K562 (cell line): ENCODE measurements at regions not wholly inside any gene's neighbourhood (a gene's known extent, or its start where the extent isn't known, plus 50 kb on each side); places are given as distances from the start of the nearest gene placed in this dataset.
"Not testable (repeated sequence)": the region's sequence is repeated elsewhere in the genome, so short reads cannot be mapped to it uniquely, and the experiment has no call there.

Source experiments
- ATAC-seq: fragments of 200-7000 bp; cut with Tn5 transposase; 3 replicates; pipeline ENCODE4 v1.9.1; 2020; ENCODE audit warnings: moderate library complexity
- BruUV-seq: library from RNA; stranded (reverse); fragments of 400-500 nt; replicated peaks from 2 replicates; lab custom pipeline; 2021; lab: Mats Ljungman, UMichigan
- CTCF ChIA-PET: fragments of 300-600 bp; formaldehyde crosslinking; extraction: SDS; loops from one replicate; lab custom pipeline; 2021; ENCODE audit warnings: low intra/inter-chr PET ratio; lab: Yijun Ruan, JAX
- POLR2A ChIA-PET: fragments of 300-600, 350-650 bp; sonication (Branson Sonifier 250); formaldehyde crosslinking; extraction: SDS; loops from one replicate; lab custom pipeline; 2021; ENCODE audit warnings: antibody characterized with exemption, inconsistent platforms; lab: Yijun Ruan, JAX
- DNase-seq, 4 experiments: peaks; one replicate each; pipeline versions ENCODE4 v3.0.0 to v3.0.0-alpha.2; 2011 to 2018; ENCODE audit warnings: low spot score in 3 of 4, mixed read lengths in 3 of 4; ENCODE audit errors: extremely low read depth in 1 of 4
- FAIRE-seq: peaks from 2 replicates; lab custom pipeline; 2011; peaks lifted over from hg19 to GRCh38; lab: Jason Lieb, UNC
- H2AFZ ChIP-seq: 2 replicates; pipeline ENCODE4 v1.6.0; 2011; ENCODE audit warnings: low read depth, low read length, control low read depth, inconsistent platforms
- H3K27ac ChIP-seq: fragments of 200-600 bp; 3 replicates; pipeline ENCODE4 v1.8.0; 2011; ENCODE audit warnings: low read depth, mild to moderate bottlenecking, control low read depth, inconsistent platforms, low read length, moderate library complexity, mixed read lengths; ENCODE audit errors: extremely low read depth
- H3K27me3 ChIP-seq, 2 experiments: fragments of 300-600 bp in 1 of 2; 2 replicates in 1 of 2; 3 replicates in 1 of 2; pipeline versions ENCODE4 v1.6.0 to v1.8.0; 2011; ENCODE audit warnings: inconsistent platforms in 2 of 2, low read length in 2 of 2, mild to moderate bottlenecking in 1 of 2, mixed read lengths in 1 of 2, moderate library complexity in 1 of 2; ENCODE audit not compliant: control insufficient read depth in 2 of 2, insufficient read depth in 2 of 2
- H3K36me3 ChIP-seq: fragments of 300-600 bp; 3 replicates; pipeline ENCODE4 v1.8.0; 2011; ENCODE audit warnings: mild to moderate bottlenecking, low read length, inconsistent platforms; ENCODE audit not compliant: control insufficient read depth, insufficient read depth
- H3K4me1 ChIP-seq, 2 experiments: fragments of 200-600 bp in 1 of 2; replicated peaks in 1 of 2; 2 replicates in 1 of 2; 3 replicates in 1 of 2; pipeline versions ENCODE4 v1.5.1 to v1.8.0; 2011; ENCODE audit warnings: inconsistent platforms in 2 of 2, low read length in 2 of 2, mild to moderate bottlenecking in 1 of 2, mixed read lengths in 1 of 2, moderate library complexity in 1 of 2; ENCODE audit not compliant: control insufficient read depth in 2 of 2, insufficient read depth in 2 of 2
- H3K4me2 ChIP-seq: 2 replicates; pipeline ENCODE4 v1.6.1; 2011; ENCODE audit warnings: low read length, control low read depth, inconsistent platforms, mixed read lengths; ENCODE audit not compliant: insufficient read depth
- H3K4me3 ChIP-seq: fragments of 200-600 bp; sonication (generic), shearing (Covaris generic); 2 replicates; pipeline ENCODE4 v1.5.1; 2016; ENCODE audit warnings: control low read depth, inconsistent platforms
- H3K79me2 ChIP-seq: fragments of 200-600 bp; 3 replicates; pipeline ENCODE4 v1.8.0; 2011; ENCODE audit warnings: low read length, inconsistent platforms; ENCODE audit not compliant: control insufficient read depth, insufficient read depth
- H3K9ac ChIP-seq, 2 experiments: 2 replicates each; pipeline versions ENCODE4 v1.6.0 to v1.6.1; 2011; ENCODE audit warnings: low read depth in 2 of 2, low read length in 2 of 2, control low read depth in 1 of 2, inconsistent platforms in 1 of 2, mild to moderate bottlenecking in 1 of 2, mixed read lengths in 1 of 2; ENCODE audit not compliant: insufficient read depth in 1 of 2
- H3K9me1 ChIP-seq: one replicate; pipeline ENCODE4 v1.6.0; 2011; ENCODE audit warnings: inconsistent platforms, mild to moderate bottlenecking, low read length, moderate library complexity; ENCODE audit not compliant: control insufficient read depth, insufficient read depth
- H3K9me3 ChIP-seq: replicated peaks from 2 replicates; pipeline ENCODE4 v1.5.1; 2011; ENCODE audit warnings: low read depth, low read length, inconsistent platforms; ENCODE audit not compliant: control insufficient read depth, insufficient read depth
- H4K20me1 ChIP-seq: replicated peaks from 2 replicates; pipeline ENCODE4 v1.6.1; 2011; ENCODE audit warnings: low read length, inconsistent platforms, mixed read lengths; ENCODE audit not compliant: control insufficient read depth, insufficient read depth
- in situ Hi-C: fragments of 300-500 bp; cut with MboI; formaldehyde crosslinking; loops from 4 replicates; pipeline ENCODE4 v1.15.0; 2018; ENCODE audit warnings: inconsistent platforms, mixed read lengths
- intact Hi-C: fragments of 100-400 bp; cut with micrococcal nuclease; formaldehyde crosslinking; loops from 2 replicates; pipeline ENCODE4 v1.14.2; 2022
- TF ChIP-seq, protein P1 (sequence below): fragments of 450-650 bp; IDR thresholded peaks from 2 replicates; pipeline ENCODE4 v1.6.1; 2017; ENCODE audit warnings: antibody characterized with exemption, mild to moderate bottlenecking
- TF ChIP-seq, protein P2 (sequence below): IDR thresholded peaks from 2 replicates; pipeline ENCODE4 v1.6.1; 2011; ENCODE audit warnings: borderline replicate concordance, low read depth, mild to moderate bottlenecking, moderate library complexity, low read length; ENCODE audit not compliant: insufficient read depth, poor library complexity, severe bottlenecking

DNA sequence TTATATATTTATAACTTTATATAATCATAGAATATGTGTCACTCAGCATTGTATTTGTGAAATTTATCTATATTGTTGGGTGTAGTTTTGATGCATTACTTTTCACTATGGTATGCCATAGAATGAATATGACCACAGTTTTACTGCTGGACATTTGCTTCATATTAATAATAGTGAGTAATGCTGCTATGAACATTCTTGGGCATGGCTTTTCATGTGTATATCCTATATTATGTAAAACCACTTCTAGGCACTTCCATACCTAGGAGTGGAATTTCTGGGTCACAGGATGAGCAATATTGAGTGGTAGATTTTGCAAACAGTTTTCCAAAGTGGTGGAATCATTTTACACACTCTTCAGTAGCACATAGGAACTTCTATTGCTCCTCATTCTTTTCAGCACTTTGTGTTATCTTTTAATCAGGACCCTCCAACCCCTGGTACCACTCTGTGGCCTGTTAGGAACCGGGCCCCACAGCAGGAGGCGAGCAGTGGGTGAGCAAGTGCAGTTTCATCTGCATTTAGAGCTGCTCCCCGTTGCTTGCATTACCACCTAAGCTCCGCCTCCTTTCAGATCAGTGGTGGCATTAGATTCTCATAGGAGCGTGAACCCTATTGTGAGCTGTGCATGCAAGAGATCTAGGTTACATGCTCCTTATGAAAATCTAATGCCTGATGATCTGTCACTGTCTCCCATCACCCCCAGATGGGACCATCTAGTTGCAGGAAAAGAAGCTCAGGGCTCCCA is 56.0 kb upstream of the CNIH3 start (continued):
- TF ChIP-seq, protein P1, sequence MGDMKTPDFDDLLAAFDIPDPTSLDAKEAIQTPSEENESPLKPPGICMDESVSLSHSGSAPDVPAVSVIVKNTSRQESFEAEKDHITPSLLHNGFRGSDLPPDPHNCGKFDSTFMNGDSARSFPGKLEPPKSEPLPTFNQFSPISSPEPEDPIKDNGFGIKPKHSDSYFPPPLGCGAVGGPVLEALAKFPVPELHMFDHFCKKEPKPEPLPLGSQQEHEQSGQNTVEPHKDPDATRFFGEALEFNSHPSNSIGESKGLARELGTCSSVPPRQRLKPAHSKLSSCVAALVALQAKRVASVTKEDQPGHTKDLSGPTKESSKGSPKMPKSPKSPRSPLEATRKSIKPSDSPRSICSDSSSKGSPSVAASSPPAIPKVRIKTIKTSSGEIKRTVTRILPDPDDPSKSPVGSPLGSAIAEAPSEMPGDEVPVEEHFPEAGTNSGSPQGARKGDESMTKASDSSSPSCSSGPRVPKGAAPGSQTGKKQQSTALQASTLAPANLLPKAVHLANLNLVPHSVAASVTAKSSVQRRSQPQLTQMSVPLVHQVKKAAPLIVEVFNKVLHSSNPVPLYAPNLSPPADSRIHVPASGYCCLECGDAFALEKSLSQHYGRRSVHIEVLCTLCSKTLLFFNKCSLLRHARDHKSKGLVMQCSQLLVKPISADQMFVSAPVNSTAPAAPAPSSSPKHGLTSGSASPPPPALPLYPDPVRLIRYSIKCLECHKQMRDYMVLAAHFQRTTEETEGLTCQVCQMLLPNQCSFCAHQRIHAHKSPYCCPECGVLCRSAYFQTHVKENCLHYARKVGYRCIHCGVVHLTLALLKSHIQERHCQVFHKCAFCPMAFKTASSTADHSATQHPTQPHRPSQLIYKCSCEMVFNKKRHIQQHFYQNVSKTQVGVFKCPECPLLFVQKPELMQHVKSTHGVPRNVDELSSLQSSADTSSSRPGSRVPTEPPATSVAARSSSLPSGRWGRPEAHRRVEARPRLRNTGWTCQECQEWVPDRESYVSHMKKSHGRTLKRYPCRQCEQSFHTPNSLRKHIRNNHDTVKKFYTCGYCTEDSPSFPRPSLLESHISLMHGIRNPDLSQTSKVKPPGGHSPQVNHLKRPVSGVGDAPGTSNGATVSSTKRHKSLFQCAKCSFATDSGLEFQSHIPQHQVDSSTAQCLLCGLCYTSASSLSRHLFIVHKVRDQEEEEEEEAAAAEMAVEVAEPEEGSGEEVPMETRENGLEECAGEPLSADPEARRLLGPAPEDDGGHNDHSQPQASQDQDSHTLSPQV = no peak
- TF ChIP-seq, protein P2, sequence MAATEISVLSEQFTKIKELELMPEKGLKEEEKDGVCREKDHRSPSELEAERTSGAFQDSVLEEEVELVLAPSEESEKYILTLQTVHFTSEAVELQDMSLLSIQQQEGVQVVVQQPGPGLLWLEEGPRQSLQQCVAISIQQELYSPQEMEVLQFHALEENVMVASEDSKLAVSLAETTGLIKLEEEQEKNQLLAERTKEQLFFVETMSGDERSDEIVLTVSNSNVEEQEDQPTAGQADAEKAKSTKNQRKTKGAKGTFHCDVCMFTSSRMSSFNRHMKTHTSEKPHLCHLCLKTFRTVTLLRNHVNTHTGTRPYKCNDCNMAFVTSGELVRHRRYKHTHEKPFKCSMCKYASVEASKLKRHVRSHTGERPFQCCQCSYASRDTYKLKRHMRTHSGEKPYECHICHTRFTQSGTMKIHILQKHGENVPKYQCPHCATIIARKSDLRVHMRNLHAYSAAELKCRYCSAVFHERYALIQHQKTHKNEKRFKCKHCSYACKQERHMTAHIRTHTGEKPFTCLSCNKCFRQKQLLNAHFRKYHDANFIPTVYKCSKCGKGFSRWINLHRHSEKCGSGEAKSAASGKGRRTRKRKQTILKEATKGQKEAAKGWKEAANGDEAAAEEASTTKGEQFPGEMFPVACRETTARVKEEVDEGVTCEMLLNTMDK = no peak

DNA sequence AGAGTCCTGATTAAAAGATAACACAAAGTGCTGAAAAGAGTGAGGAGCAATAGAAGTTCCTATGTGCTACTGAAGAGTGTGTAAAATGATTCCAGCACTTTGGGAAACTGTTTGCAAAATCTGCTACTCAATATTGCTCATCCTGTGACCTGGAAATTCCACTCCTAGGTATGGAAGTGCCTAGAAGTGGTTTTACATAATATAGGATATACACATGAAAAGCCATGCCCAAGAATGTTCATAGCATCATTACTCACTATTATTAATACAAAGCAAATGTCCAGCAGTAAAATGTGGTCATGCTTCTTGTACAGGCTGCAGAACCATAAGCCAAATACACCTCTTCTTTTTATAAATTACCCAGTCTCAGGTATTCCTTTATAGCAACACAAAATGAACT is 53.2 kb upstream of the CNIH3 start:
- POLR2A ChIA-PET, H3K27ac ChIP-seq, BruUV-seq, H3K36me3 ChIP-seq, H4K20me1 ChIP-seq, FAIRE-seq, DNase-seq, intact Hi-C loops, H3K9me3 ChIP-seq, H3K4me3 ChIP-seq, H3K27me3 ChIP-seq, in situ Hi-C loops, H3K4me1 ChIP-seq, H2AFZ ChIP-seq, H3K4me2 ChIP-seq, H3K9me1 ChIP-seq, CTCF ChIA-PET, H3K9ac ChIP-seq, ATAC-seq, H3K79me2 ChIP-seq: not testable (repeated sequence)
